ENCODE measurements at regions not wholly inside any gene's neighbourhood (a gene's known extent, or its start where the extent isn't known, plus 50 kb on each side); places are given as distances from the start of the nearest gene placed in this dataset.

GRCh38 chr1:90154711-90155110 lies 159.8 kb downstream of the ZNF326 start:
- Histone ChIP-seq H3K27me3 (no peaks in the 10 kb centered on the region), H3K4me1 (no peaks in the 10 kb centered on the region), H3K36me3 (no peaks in the 10 kb centered on the region), H3K9me3 (peaks cover 0 to 17% (median 0%) of the 10 kb centered on the region in 3 donors), H3K4me3 (no peak overlapping the region), H3K27ac (no peak overlapping the region)
- no peak for TF ChIP-seq POLR2AphosphoS5 (IDR thresholded peaks at IDR 0.05)
- TF ChIP-seq EP300 (IDR thresholded peaks at IDR 0.05) = no peak
- TF ChIP-seq CTCF (IDR thresholded peaks at IDR 0.05) = no peak
- TF ChIP-seq POLR2A (IDR thresholded peaks at IDR 0.05) = no peak
- no peak for ATAC-seq
- 88% methylated on average over 4 of the region's 4 CpGs; no CpG with 5 or more reads in 1 of the 2 donors for WGBS, 2 donors (ENCODE audit: low coverage in 1 of 2)

- Histone ChIP-seq H3K27me3 (no peaks in the 10 kb centered on the region), H3K4me1 (no peaks in the 10 kb centered on the region), H3K27ac (no peak overlapping the region), H3K36me3 (no peaks in the 10 kb centered on the region), H3K4me3 (no peak overlapping the region), H3K9me3 (peaks cover 0 to 17% (median 0%) of the 10 kb centered on the region in 3 donors)
- TF ChIP-seq POLR2A (IDR thresholded peaks at IDR 0.05) (no peak), POLR2AphosphoS5 (IDR thresholded peaks at IDR 0.05) (no peak), CTCF (IDR thresholded peaks at IDR 0.05) (no peak), EP300 (IDR thresholded peaks at IDR 0.05) (no peak)
- 56 to 72% methylated on average over 4 to 6 of the region's 6 CpGs for WGBS, 2 donors (ENCODE audit: low coverage in 1 of 2)
- ATAC-seq = no peak
Observed at GRCh38 chr1:90149101-90149500, 154.2 kb downstream of the ZNF326 start.

- ATAC-seq = no peak
- Histone ChIP-seq H3K27me3 (no peaks in the 10 kb centered on the region), H3K9me3 (peaks cover 0 to 13% (median 0%) of the 10 kb centered on the region in 3 donors), H3K4me3 (no peak overlapping the region), H3K36me3 (no peaks in the 10 kb centered on the region), H3K4me1 (no peaks in the 10 kb centered on the region), H3K27ac (no peak overlapping the region)
- TF ChIP-seq POLR2AphosphoS5 (IDR thresholded peaks at IDR 0.05) (no peak), CTCF (IDR thresholded peaks at IDR 0.05) (no peak), EP300 (IDR thresholded peaks at IDR 0.05) (no peak), POLR2A (IDR thresholded peaks at IDR 0.05) (no peak)
Observed at GRCh38 chr1:90147093-90147492, 152.2 kb downstream of the ZNF326 start.

GRCh38 chr1:90144820-90145219 lies 149.9 kb downstream of the ZNF326 start:
- Histone ChIP-seq H3K9me3 (peaks cover 0 to 3% (median 0%) of the 10 kb centered on the region in 3 donors), H3K4me1 (no peaks in the 10 kb centered on the region), H3K4me3 (no peak overlapping the region), H3K27me3 (no peaks in the 10 kb centered on the region), H3K27ac (no peak overlapping the region), H3K36me3 (no peaks in the 10 kb centered on the region)
- TF ChIP-seq EP300 (IDR thresholded peaks at IDR 0.05) = no peak
- TF ChIP-seq POLR2A (IDR thresholded peaks at IDR 0.05) = no peak
- TF ChIP-seq POLR2AphosphoS5 (IDR thresholded peaks at IDR 0.05) = no peak
- no peak for TF ChIP-seq CTCF (IDR thresholded peaks at IDR 0.05)
- WGBS, 2 donors (ENCODE audit: low coverage in 1 of 2) = 50 to 82% methylated on average over 1 of the region's 1 CpG
- ATAC-seq = no peak

- peaks cover 0 to 8% (median 0%) of the 10 kb centered on the region in 3 donors for H3K9me3 ChIP-seq
- no peak for TF ChIP-seq EP300 (IDR thresholded peaks at IDR 0.05)
- no peak for TF ChIP-seq POLR2AphosphoS5 (IDR thresholded peaks at IDR 0.05)
- TF ChIP-seq CTCF (IDR thresholded peaks at IDR 0.05) = no peak
- no peak for TF ChIP-seq POLR2A (IDR thresholded peaks at IDR 0.05)
Observed at GRCh38 chr1:90143591-90143990, 148.7 kb downstream of the ZNF326 start.

More at GRCh38 chr1:90143591-90143990, 148.7 kb downstream of the ZNF326 start:
- Histone ChIP-seq H3K4me3 (no peak overlapping the region), H3K36me3 (no peaks in the 10 kb centered on the region), H3K27me3 (no peaks in the 10 kb centered on the region), H3K4me1 (no peaks in the 10 kb centered on the region), H3K27ac (no peak overlapping the region)
- WGBS, 2 donors (ENCODE audit: low coverage in 1 of 2) = 79 to 100% methylated on average over 1 of the region's 1 CpG
- ATAC-seq = no peak

All from gastroesophageal sphincter (tissue), 4 donors.